HG03135 (cell line): ENCODE measurements at regions not wholly inside any gene's neighbourhood (a gene's known extent, or its start where the extent isn't known, plus 50 kb on each side); places are given as distances from the start of the nearest gene placed in this dataset.

Experiments
- ATAC-seq: cut with Tn5 transposase; IDR thresholded peaks from one replicate; pipeline ENCODE4 v1.9.1; 2021; ENCODE audit warnings: mild to moderate bottlenecking, moderate library complexity; ENCODE audit not compliant: unreplicated experiment

DNA sequence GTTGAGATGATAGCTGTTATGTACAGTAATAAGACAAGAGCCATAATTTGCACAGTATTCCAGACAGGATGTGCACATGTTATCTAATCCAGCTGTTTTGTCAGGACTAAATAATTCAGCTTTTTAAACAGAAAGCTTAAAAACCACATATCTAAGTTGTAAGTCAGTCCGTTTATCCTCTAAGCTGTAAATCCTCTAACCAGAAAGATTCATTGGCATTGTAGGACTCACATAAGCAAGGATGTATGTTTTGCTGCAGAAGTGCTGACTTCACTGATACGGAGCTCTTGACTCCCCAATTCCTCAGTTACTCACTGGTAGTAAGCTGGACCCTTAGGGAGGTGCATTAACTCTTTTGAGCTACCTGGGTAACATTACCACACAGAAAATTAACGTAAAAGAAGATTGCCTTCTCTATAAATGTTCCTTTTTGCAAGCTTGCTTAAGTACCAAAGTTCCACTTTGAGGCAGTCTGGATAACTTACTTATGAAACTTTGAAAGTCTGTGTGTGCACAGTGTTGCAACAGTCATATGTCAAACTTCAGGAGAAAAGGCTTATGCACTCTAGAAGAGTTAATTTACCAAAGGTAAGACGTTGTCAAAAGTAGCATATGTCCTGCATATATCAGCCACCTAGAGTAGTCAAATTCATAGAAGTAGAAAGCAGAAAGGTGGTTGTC lies 58.3 kb upstream of the MAGEB2 start:
- no peak for ATAC-seq

DNA sequence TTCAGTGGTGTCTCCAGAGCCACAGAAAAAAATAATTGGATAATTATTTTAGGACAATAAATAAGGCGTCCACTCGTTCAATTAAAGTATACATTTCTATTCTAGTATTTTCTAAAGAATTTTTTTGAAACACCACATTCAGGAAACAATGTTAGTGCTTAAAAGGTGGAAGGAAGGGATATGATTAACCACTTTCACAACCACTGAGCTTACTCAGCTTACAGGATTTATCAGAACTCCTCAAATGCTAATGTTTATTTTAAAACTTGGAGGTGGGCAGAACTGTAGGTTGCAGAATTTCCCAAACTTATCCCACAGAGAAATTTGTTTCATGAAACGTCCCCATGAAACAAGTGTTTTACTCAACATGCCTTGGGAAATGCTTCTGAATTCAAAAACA lies 54.3 kb upstream of the MAGEB2 start:
- no peak for ATAC-seq
